IMR-90 (cell line): ENCODE measurements at regions not wholly inside any gene's neighbourhood (a gene's known extent, or its start where the extent isn't known, plus 50 kb on each side); places are given as distances from the start of the nearest gene placed in this dataset.

Source experiments
- ATAC-seq: fragments of 200-7000 bp; cut with Tn5 transposase; 2 replicates; pipeline ENCODE4 v1.9.1; 2020; ENCODE audit warnings: low read depth, mild to moderate bottlenecking, moderate library complexity
- BruUV-seq: library from RNA; stranded (reverse); fragments of 400-500 nt; replicated peaks from 2 replicates; lab custom pipeline; 2021; lab: Mats Ljungman, UMichigan
- CTCF ChIA-PET: fragments of 300-600 bp; formaldehyde crosslinking; extraction: SDS; loops from one replicate; lab custom pipeline; 2021; ENCODE audit warnings: antibody characterized with exemption; lab: Yijun Ruan, JAX
- POLR2A ChIA-PET: fragments of 300-600 bp; sonication (Branson Sonifier 250); formaldehyde crosslinking; loops from one replicate; lab custom pipeline; 2022; ENCODE audit warnings: antibody characterized with exemption; ENCODE audit not compliant: unreplicated experiment; lab: Charles Lee
- DNase-seq: peaks from one replicate; pipeline ENCODE4 v3.0.0; 2013
- H2AFZ ChIP-seq: replicated peaks from 2 replicates; pipeline ENCODE3; 2013; ENCODE audit warnings: low read length, mild to moderate bottlenecking; ENCODE audit not compliant: poor library complexity
- H2AK5ac ChIP-seq: 2 replicates; pipeline ENCODE4 v1.6.1; 2013; ENCODE audit warnings: low read depth, low read length, inconsistent platforms
- H2AK9ac ChIP-seq: replicated peaks from 2 replicates; pipeline ENCODE3; 2013; ENCODE audit warnings: mild to moderate bottlenecking, low read depth, low read length, moderate library complexity; ENCODE audit not compliant: poor library complexity
- H2BK120ac ChIP-seq: 2 replicates; pipeline ENCODE4 v1.6.1; 2013; ENCODE audit warnings: low read depth, low read length, inconsistent platforms
- H2BK15ac ChIP-seq: 3 replicates; pipeline ENCODE4 v1.6.1; 2013; ENCODE audit warnings: low read depth, low read length, inconsistent platforms
- H2BK20ac ChIP-seq: 2 replicates; pipeline ENCODE4 v1.6.1; 2013; ENCODE audit warnings: low read depth, mild to moderate bottlenecking, inconsistent platforms, low read length, moderate library complexity
- H2BK5ac ChIP-seq: 2 replicates; pipeline ENCODE4 v1.6.1; 2013; ENCODE audit warnings: mild to moderate bottlenecking, low read depth, low read length, inconsistent platforms; ENCODE audit not compliant: poor library complexity, severe bottlenecking
- H3K14ac ChIP-seq: replicated peaks from 2 replicates; pipeline ENCODE4 v1.6.1; 2013; ENCODE audit warnings: low read depth, low read length, inconsistent platforms
- H3K18ac ChIP-seq: 2 replicates; pipeline ENCODE4 v1.6.1; 2013; ENCODE audit warnings: low read depth, low read length, control low read depth
- H3K23ac ChIP-seq: 2 replicates; pipeline ENCODE4 v1.6.1; 2013; ENCODE audit warnings: low read depth, low read length, inconsistent platforms
- H3K27ac ChIP-seq: 2 replicates; pipeline ENCODE4 v1.5.1; 2013; ENCODE audit warnings: mild to moderate bottlenecking, control low read depth, low read length; ENCODE audit not compliant: insufficient read depth
- H3K27me3 ChIP-seq: 2 replicates; pipeline ENCODE4 v1.6.1; 2013; ENCODE audit warnings: low read length; ENCODE audit not compliant: control insufficient read depth, insufficient read depth
- H3K36me3 ChIP-seq: 2 replicates; pipeline ENCODE4 v1.6.1; 2013; ENCODE audit warnings: low read length, mixed read lengths; ENCODE audit not compliant: control insufficient read depth, insufficient read depth
- H3K4ac ChIP-seq: 2 replicates; pipeline ENCODE4 v1.6.1; 2013; ENCODE audit warnings: low read depth, low read length, inconsistent platforms
- H3K4me1 ChIP-seq: 2 replicates; pipeline ENCODE4 v1.6.1; 2013; ENCODE audit warnings: low read length, mixed read lengths; ENCODE audit not compliant: control insufficient read depth, insufficient read depth
- H3K4me2 ChIP-seq: 2 replicates; pipeline ENCODE4 v1.6.1; 2013; ENCODE audit warnings: low read depth, mild to moderate bottlenecking, control low read depth, low read length, moderate library complexity
- H3K4me3 ChIP-seq: 2 replicates; pipeline ENCODE4 v1.5.1; 2013; ENCODE audit warnings: low read depth, mild to moderate bottlenecking, control low read depth, low read length, moderate library complexity; ENCODE audit not compliant: insufficient read depth
- H3K56ac ChIP-seq: 2 replicates; pipeline ENCODE4 v1.6.1; 2013; ENCODE audit warnings: low read length, inconsistent platforms; ENCODE audit not compliant: insufficient read depth; ENCODE audit errors: extremely low read depth
- H3K79me1 ChIP-seq, 2 experiments: 2 replicates each; pipeline ENCODE4 v1.6.1; 2013; ENCODE audit warnings: low read length in 2 of 2, inconsistent platforms in 1 of 2, low read depth in 1 of 2
- H3K9ac ChIP-seq: 2 replicates; pipeline ENCODE4 v1.6.1; 2013; ENCODE audit warnings: low read depth, low read length, control low read depth
- H3K9me1 ChIP-seq: 2 replicates; pipeline ENCODE4 v1.6.1; 2013; ENCODE audit warnings: low read length, inconsistent platforms; ENCODE audit not compliant: insufficient read depth
- H3K9me3 ChIP-seq: 2 replicates; pipeline ENCODE4 v1.6.1; 2013; ENCODE audit warnings: low read length; ENCODE audit not compliant: control insufficient read depth, insufficient read depth
- H4K20me1 ChIP-seq: 2 replicates; pipeline ENCODE4 v1.6.1; 2013; ENCODE audit warnings: low read length, inconsistent platforms; ENCODE audit not compliant: insufficient read depth
- H4K5ac ChIP-seq: 2 replicates; pipeline ENCODE4 v1.6.1; 2013; ENCODE audit warnings: mild to moderate bottlenecking, low read depth, low read length, control low read depth
- H4K8ac ChIP-seq, 2 experiments: 2 replicates each; pipeline ENCODE4 v1.6.1; 2013; ENCODE audit warnings: low read depth in 2 of 2, low read length in 2 of 2, control low read depth in 1 of 2, inconsistent platforms in 1 of 2
- H4K91ac ChIP-seq: 2 replicates; pipeline ENCODE4 v1.6.1; 2013; ENCODE audit warnings: low read depth, low read length, inconsistent platforms; ENCODE audit not compliant: insufficient read depth
- CEBPB ChIP-seq: IDR thresholded peaks from 2 replicates; pipeline ENCODE4 v1.6.1; 2012; ENCODE audit warnings: low read depth, low read length, improper control_type of control experiment
- CTCF ChIP-seq: conservative IDR thresholded peaks from 2 replicates; pipeline ENCODE4 v1.5.1; 2012; ENCODE audit warnings: mild to moderate bottlenecking, low read depth, low read length, improper control_type of control experiment
- ELK1 ChIP-seq: fragments of 150-350 bp; IDR thresholded peaks from 2 replicates; pipeline ENCODE4 v1.6.1; 2016; ENCODE audit warnings: low read depth, mild to moderate bottlenecking, low read length, moderate library complexity, borderline replicate concordance
- FOS ChIP-seq: fragments of 150-350 bp; IDR thresholded peaks from 2 replicates; pipeline ENCODE4 v1.6.1; 2016; ENCODE audit warnings: low read depth, low read length
- MAZ ChIP-seq: IDR thresholded peaks from 2 replicates; pipeline ENCODE4 v1.6.1; 2012; ENCODE audit warnings: low read depth, mild to moderate bottlenecking, low read length, improper control_type of control experiment, moderate library complexity, borderline replicate concordance
- MXI1 ChIP-seq: IDR thresholded peaks from 2 replicates; pipeline ENCODE4 v1.6.1; 2012; ENCODE audit warnings: low read depth, mild to moderate bottlenecking, low read length, moderate library complexity, borderline replicate concordance
- RAD21 ChIP-seq: IDR thresholded peaks from 2 replicates; pipeline ENCODE4 v1.6.1; 2012; ENCODE audit warnings: low read length, improper control_type of control experiment
- RCOR1 ChIP-seq: IDR thresholded peaks from 2 replicates; pipeline ENCODE4 v1.6.1; 2012; ENCODE audit warnings: mild to moderate bottlenecking, low read length, improper control_type of control experiment; ENCODE audit not compliant: insufficient replicate concordance
- RFX5 ChIP-seq: IDR thresholded peaks from 2 replicates; pipeline ENCODE4 v1.8.0; 2012; ENCODE audit warnings: low read depth, mild to moderate bottlenecking, low read length, moderate library complexity
- SMC3 ChIP-seq: fragments of 150-350 bp; IDR thresholded peaks from 2 replicates; pipeline ENCODE4 v1.6.1; 2016; ENCODE audit warnings: low read depth, mild to moderate bottlenecking, antibody characterized with exemption, low read length, moderate library complexity
- WGBS, 2 experiments: methylation state at CpG; one replicate each; pipeline versions ENCODE4 v1.1.5 to v1.1.7; 2013; ENCODE audit warnings: missing lambda C conversion rate in 2 of 2; ENCODE audit not compliant: insufficient read length in 1 of 2; ENCODE audit errors: extremely low coverage in 2 of 2; 5-methylcytosine and 5-hydroxymethylcytosine counted together
- dilution Hi-C: fragments of 300-500 bp; cut with HindIII; formaldehyde crosslinking; loops from one replicate; pipeline ENCODE4 v1.14.3; 2018; ENCODE audit warnings: low sequenced_read_pairs; ENCODE audit not compliant: unreplicated experiment
- in situ Hi-C: fragments of 300-500 bp; cut with MboI; formaldehyde crosslinking; loops from 3 replicates; pipeline ENCODE4 v1.14.3; 2019; ENCODE audit warnings: low sequenced_read_pairs, inconsistent platforms, mixed read lengths
- intact Hi-C: fragments of 100-400 bp; cut with micrococcal nuclease; formaldehyde crosslinking; loops from 2 replicates; pipeline ENCODE4 v1.10.0; 2022
- TF ChIP-seq, protein P1 (sequence below): fragments of 150-350 bp; IDR thresholded peaks from 2 replicates; pipeline ENCODE4 v1.6.1; 2017; ENCODE audit warnings: mild to moderate bottlenecking, antibody characterized with exemption, low read length, low read depth

GRCh38 chr5:165104611-165105010 is 1599.2 kb downstream of the MAT2B start:
- H3K14ac ChIP-seq: no peak overlapping the region
- no peak overlapping the region for H3K27ac ChIP-seq
- H2AK9ac ChIP-seq: no peak overlapping the region
- no peak overlapping the region for H2BK5ac ChIP-seq
- H2AFZ ChIP-seq: no peak overlapping the region
- no peak overlapping the region for H4K91ac ChIP-seq
- no peaks in the 10 kb centered on the region for H3K9me1 ChIP-seq
- no peak overlapping the region for H4K8ac ChIP-seq
- H4K20me1 ChIP-seq: no peaks in the 10 kb centered on the region
- no peak overlapping the region for H2BK120ac ChIP-seq
- no peak for TF ChIP-seq SMC3
- no peak for TF ChIP-seq CTCF
- TF ChIP-seq, protein P1, sequence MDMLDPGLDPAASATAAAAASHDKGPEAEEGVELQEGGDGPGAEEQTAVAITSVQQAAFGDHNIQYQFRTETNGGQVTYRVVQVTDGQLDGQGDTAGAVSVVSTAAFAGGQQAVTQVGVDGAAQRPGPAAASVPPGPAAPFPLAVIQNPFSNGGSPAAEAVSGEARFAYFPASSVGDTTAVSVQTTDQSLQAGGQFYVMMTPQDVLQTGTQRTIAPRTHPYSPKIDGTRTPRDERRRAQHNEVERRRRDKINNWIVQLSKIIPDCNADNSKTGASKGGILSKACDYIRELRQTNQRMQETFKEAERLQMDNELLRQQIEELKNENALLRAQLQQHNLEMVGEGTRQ: no peak
- no peak for TF ChIP-seq MXI1
- TF ChIP-seq RAD21: no peak
- TF ChIP-seq ELK1: no peak
- no peak for TF ChIP-seq FOS
- no peak for TF ChIP-seq CEBPB
- no peak for TF ChIP-seq RFX5
- TF ChIP-seq MAZ: no peak
- no peak for TF ChIP-seq RCOR1
- dilution Hi-C loops (no loop called here), in situ Hi-C loops (no loop called here), intact Hi-C loops (no loop called here)
- POLR2A ChIA-PET: no interaction called here
- no peak overlapping the region for H3K56ac ChIP-seq
- peaks cover 3% of the 10 kb centered on the region; the same call in 1 of the 2 replicates for H3K9me3 ChIP-seq
- no TSS peak for BruUV-seq
- no peaks in the 10 kb centered on the region for H3K27me3 ChIP-seq
- H2BK20ac ChIP-seq: no peak overlapping the region
- CTCF ChIA-PET: no interaction called here
- no peak overlapping the region for H4K5ac ChIP-seq
- no peak overlapping the region for H2BK15ac ChIP-seq
- H3K4ac ChIP-seq: no peak overlapping the region
- no peak overlapping the region for H3K4me3 ChIP-seq
- H3K4me1 ChIP-seq: no peaks in the 10 kb centered on the region
- no peak overlapping the region for H2AK5ac ChIP-seq
- ATAC-seq (no peak), DNase-seq (no peak)
- no peak overlapping the region for H3K4me2 ChIP-seq
- no peak overlapping the region for H3K23ac ChIP-seq
- no peak overlapping the region for H3K9ac ChIP-seq
- H3K18ac ChIP-seq: no peak overlapping the region
- WGBS, 2 experiments: no CpG with 5 or more reads among the region's 4 CpGs
- no peaks in the 10 kb centered on the region for H3K36me3 ChIP-seq
- no peaks in the 10 kb centered on the region for H3K79me1 ChIP-seq
